Colonic mucosa (tissue), 4 donors: ENCODE measurements at regions not wholly inside any gene's neighbourhood (a gene's known extent, or its start where the extent isn't known, plus 50 kb on each side); places are given as distances from the start of the nearest gene placed in this dataset.

Source experiments
- DNase-seq: peaks from one replicate; pipeline ENCODE4 v3.0.0-alpha.2; 2020
- H3K27ac ChIP-seq: fragments of 200-600 bp; one replicate; pipeline ENCODE4 v1.8.0; 2021
- H3K27me3 ChIP-seq: fragments of 200-600 bp; one replicate; pipeline ENCODE4 v1.8.0; 2021
- H3K36me3 ChIP-seq: fragments of 200-600 bp; one replicate; pipeline ENCODE4 v1.8.0; 2021
- H3K4me1 ChIP-seq: fragments of 200-600 bp; one replicate; pipeline ENCODE4 v1.8.0; 2021; ENCODE audit warnings: mild to moderate bottlenecking
- H3K4me3 ChIP-seq: fragments of 200-600 bp; one replicate; pipeline ENCODE4 v1.8.0; 2021
- H3K9ac ChIP-seq, 2 donors: one replicate each; pipeline ENCODE4 v1.7.0; 2013; ENCODE audit warnings: control low read depth in 2 of 2, low read depth in 2 of 2, low read length in 2 of 2
- H3K9me3 ChIP-seq: fragments of 200-600 bp; one replicate; pipeline ENCODE4 v1.8.0; 2021
- intact Hi-C: fragments of 100-400 bp; cut with DNase I; formaldehyde crosslinking; loops from one replicate; pipeline ENCODE4 v1.14.1; 2022
- TF ChIP-seq, protein P1 (sequence below): fragments of 200-600 bp; IDR thresholded peaks from one replicate; pipeline ENCODE4 v1.8.0; 2022; ENCODE audit warnings: antibody characterized with exemption, mild to moderate bottlenecking
- donor health status: healthy.
- donor health status: DM: no; HTN: no; CAD: no.
- donor health status: DM: no; HTN: no; CAD: no.

DNA sequence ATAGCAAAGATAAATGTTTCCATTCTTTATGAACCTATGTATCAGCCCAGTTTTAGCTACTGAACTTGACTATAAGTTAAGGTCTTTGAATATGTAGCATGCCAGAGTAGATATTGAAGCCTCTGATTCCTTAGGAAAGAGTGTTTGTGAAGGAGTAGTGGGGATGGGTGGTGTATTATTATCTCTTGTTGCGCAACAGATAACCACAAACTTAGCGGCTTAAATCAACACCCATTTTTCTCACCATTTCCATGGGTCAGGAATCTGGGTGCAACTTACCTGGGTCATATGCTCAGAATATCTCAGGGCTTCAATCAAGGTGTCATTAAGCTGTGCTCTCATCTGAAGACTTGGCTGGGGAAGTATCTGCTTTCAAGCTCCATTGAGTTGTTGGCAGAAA, 251.4 kb upstream of the PUDP start:
- no peaks in the 10 kb centered on the region for H3K36me3 ChIP-seq
- no peak overlapping the region for H3K9ac ChIP-seq
- TF ChIP-seq, protein P1, sequence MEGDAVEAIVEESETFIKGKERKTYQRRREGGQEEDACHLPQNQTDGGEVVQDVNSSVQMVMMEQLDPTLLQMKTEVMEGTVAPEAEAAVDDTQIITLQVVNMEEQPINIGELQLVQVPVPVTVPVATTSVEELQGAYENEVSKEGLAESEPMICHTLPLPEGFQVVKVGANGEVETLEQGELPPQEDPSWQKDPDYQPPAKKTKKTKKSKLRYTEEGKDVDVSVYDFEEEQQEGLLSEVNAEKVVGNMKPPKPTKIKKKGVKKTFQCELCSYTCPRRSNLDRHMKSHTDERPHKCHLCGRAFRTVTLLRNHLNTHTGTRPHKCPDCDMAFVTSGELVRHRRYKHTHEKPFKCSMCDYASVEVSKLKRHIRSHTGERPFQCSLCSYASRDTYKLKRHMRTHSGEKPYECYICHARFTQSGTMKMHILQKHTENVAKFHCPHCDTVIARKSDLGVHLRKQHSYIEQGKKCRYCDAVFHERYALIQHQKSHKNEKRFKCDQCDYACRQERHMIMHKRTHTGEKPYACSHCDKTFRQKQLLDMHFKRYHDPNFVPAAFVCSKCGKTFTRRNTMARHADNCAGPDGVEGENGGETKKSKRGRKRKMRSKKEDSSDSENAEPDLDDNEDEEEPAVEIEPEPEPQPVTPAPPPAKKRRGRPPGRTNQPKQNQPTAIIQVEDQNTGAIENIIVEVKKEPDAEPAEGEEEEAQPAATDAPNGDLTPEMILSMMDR, result no peak
- H3K27ac ChIP-seq, result no peak overlapping the region
- no peak for DNase-seq
- H3K4me3 ChIP-seq, result no peak overlapping the region
- intact Hi-C loops, result no loop called here
- H3K4me1 ChIP-seq, result no peaks in the 10 kb centered on the region
- H3K27me3 ChIP-seq, result no peaks in the 10 kb centered on the region
- H3K9me3 ChIP-seq, result no peaks in the 10 kb centered on the region

DNA sequence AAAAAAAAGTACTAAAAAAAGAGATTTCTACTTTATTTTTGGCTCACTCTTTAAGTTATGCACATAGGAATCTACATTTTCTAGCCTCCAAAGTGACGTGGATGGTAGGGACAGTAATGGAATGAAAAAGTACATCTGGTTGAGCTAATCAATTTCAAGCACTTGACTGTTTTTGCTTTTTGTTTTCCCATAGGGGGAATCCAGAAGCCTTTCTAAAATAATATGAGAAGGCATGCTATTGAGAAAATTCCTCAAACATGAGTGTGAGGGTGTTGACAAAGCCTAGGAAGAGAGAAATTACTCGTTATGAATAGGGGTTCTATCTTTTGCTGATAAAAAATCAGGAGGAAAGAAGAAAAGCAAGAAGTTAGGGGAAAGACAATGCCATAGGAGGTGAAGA, 242.5 kb upstream of the PUDP start:
- TF ChIP-seq, protein P1, result no peak
- no peak for DNase-seq
- Histone ChIP-seq H3K36me3 (no peaks in the 10 kb centered on the region), H3K27me3 (no peaks in the 10 kb centered on the region), H3K4me1 (no peaks in the 10 kb centered on the region), H3K9me3 (no peaks in the 10 kb centered on the region), H3K4me3 (no peak overlapping the region), H3K27ac (no peak overlapping the region), H3K9ac (no peak overlapping the region)
- intact Hi-C loops, result no loop called here

DNA sequence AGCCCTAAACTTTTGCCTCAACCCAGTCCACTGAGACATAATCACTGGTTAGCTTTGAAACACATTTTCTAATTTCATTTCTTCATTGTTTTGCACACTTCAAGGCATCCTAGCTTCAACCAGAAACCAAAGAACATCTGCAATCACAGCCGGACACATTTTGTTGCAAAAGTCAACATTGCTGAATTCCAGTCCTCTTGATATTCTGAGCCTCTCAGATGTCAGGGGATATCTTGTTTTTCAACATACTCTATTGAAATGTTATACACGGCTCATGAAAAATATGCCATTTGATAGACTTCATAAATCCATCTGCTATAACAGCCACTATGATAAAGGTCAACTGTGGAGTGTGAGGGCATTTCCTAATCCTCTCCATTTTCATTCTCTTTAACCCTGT, 241.6 kb upstream of the PUDP start:
- intact Hi-C loops, result no loop called here
- H3K4me3 ChIP-seq, result no peak overlapping the region
- DNase-seq, result no peak
- no peaks in the 10 kb centered on the region for H3K9me3 ChIP-seq
- H3K27me3 ChIP-seq, result no peaks in the 10 kb centered on the region
- H3K36me3 ChIP-seq, result no peaks in the 10 kb centered on the region
- H3K9ac ChIP-seq, result no peak overlapping the region
- no peak overlapping the region for H3K27ac ChIP-seq
- TF ChIP-seq, protein P1, result no peak
- H3K4me1 ChIP-seq, result no peaks in the 10 kb centered on the region

DNA sequence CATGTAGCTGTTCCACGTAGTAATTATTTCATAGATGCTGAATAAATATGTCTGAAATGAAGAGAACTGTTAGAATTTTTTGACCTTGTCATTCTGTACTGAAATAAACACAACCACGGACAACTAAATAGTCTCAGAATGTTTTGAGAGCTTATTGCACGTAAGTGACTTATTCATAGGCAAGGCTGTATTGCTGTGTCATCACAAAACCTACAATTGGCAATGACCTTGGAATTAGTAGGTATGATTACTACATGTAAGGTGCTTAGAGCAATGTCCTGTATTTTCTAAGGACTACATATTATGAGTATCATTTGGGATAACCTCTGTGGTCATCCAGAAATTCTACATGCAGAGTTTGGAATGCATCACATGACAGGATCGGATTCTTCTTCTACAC, 237.2 kb upstream of the PUDP start:
- Histone ChIP-seq H3K9ac (no peak overlapping the region), H3K4me1 (no peaks in the 10 kb centered on the region), H3K27me3 (no peaks in the 10 kb centered on the region), H3K4me3 (no peak overlapping the region), H3K36me3 (no peaks in the 10 kb centered on the region), H3K9me3 (no peaks in the 10 kb centered on the region), H3K27ac (no peak overlapping the region)
- intact Hi-C loops, result no loop called here
- DNase-seq, result no peak
- TF ChIP-seq, protein P1, result no peak

DNA sequence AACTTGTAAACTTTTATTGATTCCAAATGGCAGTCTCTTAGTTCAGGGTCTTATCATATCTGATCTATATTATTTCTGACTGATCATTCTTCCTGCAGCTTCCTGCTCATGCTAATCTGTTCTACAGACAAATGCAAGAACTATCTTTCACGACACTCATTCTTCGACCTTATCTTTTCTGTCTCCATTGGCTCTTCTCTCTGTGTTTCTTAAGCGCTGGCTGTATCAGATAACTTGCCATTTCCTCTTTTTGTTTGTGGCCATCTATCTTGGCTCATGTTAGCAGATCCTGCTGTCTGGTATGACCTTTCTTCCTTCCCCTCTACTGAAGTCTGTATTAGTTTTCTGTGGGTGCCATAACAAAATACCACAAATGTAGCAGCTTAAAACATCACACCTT, 230.5 kb upstream of the PUDP start:
- intact Hi-C loops, result no loop called here
- TF ChIP-seq, protein P1, result no peak
- no peak for DNase-seq
- H3K36me3 ChIP-seq, result no peaks in the 10 kb centered on the region
- no peak overlapping the region for H3K4me3 ChIP-seq
- no peaks in the 10 kb centered on the region for H3K4me1 ChIP-seq
- no peaks in the 10 kb centered on the region for H3K27me3 ChIP-seq
- no peaks in the 10 kb centered on the region for H3K9me3 ChIP-seq
- H3K27ac ChIP-seq, result no peak overlapping the region
- no peak overlapping the region for H3K9ac ChIP-seq
